ENCODE measurements at regions not wholly inside any gene's neighbourhood (a gene's known extent, or its start where the extent isn't known, plus 50 kb on each side); places are given as distances from the start of the nearest gene placed in this dataset.

DNA sequence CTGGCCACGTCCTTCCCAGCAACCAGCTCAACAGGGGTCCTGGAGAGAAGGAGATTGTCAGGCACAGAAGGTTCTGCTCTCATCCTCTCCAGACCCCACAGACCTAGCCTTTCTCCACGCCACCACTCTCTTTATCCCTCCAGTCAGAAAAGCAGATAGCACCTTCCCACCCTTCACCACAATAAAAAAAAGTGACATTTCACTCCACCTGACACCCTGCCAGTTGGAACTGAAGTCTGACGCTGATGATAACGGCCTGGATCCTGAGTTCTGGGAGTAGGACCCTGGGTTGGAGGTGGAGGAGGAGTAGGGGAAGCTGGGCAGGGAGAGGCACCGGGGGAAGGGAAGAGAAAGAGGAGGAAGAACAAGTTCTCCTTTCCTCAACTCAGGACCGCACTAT, 127.5 kb upstream of the ANO1 start:
- TF ChIP-seq, protein P1, sequence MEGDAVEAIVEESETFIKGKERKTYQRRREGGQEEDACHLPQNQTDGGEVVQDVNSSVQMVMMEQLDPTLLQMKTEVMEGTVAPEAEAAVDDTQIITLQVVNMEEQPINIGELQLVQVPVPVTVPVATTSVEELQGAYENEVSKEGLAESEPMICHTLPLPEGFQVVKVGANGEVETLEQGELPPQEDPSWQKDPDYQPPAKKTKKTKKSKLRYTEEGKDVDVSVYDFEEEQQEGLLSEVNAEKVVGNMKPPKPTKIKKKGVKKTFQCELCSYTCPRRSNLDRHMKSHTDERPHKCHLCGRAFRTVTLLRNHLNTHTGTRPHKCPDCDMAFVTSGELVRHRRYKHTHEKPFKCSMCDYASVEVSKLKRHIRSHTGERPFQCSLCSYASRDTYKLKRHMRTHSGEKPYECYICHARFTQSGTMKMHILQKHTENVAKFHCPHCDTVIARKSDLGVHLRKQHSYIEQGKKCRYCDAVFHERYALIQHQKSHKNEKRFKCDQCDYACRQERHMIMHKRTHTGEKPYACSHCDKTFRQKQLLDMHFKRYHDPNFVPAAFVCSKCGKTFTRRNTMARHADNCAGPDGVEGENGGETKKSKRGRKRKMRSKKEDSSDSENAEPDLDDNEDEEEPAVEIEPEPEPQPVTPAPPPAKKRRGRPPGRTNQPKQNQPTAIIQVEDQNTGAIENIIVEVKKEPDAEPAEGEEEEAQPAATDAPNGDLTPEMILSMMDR (conservative IDR thresholded peaks at IDR 0.05): no peak
- no peak for TF ChIP-seq ZFX (IDR thresholded peaks at IDR 0.05)

Measured in C4-2B (cell line).